ENCODE measurements at regions not wholly inside any gene's neighbourhood (a gene's known extent, or its start where the extent isn't known, plus 50 kb on each side); places are given as distances from the start of the nearest gene placed in this dataset.

GRCh38 chr5:20610681-20611080 is 622.7 kb upstream of the CDH18 start:
- no peak for TF ChIP-seq CTCF (IDR thresholded peaks at IDR 0.05)
- no peak for TF ChIP-seq POLR2A (IDR thresholded peaks at IDR 0.05)

Data from testis (tissue), 2 donors.